AG09319 (cell line): ENCODE measurements at regions not wholly inside any gene's neighbourhood (a gene's known extent, or its start where the extent isn't known, plus 50 kb on each side); places are given as distances from the start of the nearest gene placed in this dataset.

Source experiments
- DNase-seq: peaks from one replicate; pipeline ENCODE4 v3.0.0-alpha.2; 2010; ENCODE audit warnings: low read depth; ENCODE audit errors: extremely low read depth
- CTCF ChIP-seq: IDR thresholded peaks from 2 replicates; pipeline ENCODE4 v1.5.1; 2011; ENCODE audit warnings: low read depth, mild to moderate bottlenecking, inconsistent platforms, low read length, moderate library complexity

- no peak for DNase-seq
- no peak for TF ChIP-seq CTCF
Observed at GRCh38 chr13:83825676-83826075, 56.6 kb downstream of the SLITRK1 start.

GRCh38 chr13:83824560-83824959 lies 57.7 kb downstream of the SLITRK1 start:
- no peak for TF ChIP-seq CTCF
- no peak for DNase-seq

- no peak for TF ChIP-seq CTCF
- no peak for DNase-seq
Observed at GRCh38 chr13:83824120-83824519, 58.2 kb downstream of the SLITRK1 start.

- no peak for TF ChIP-seq CTCF
- no peak for DNase-seq
Observed at GRCh38 chr13:83819611-83820010, 62.7 kb downstream of the SLITRK1 start.

GRCh38 chr13:83819156-83819555 lies 63.1 kb downstream of the SLITRK1 start:
- no peak for TF ChIP-seq CTCF
- DNase-seq = no peak

GRCh38 chr13:83816081-83816480 lies 66.2 kb downstream of the SLITRK1 start:
- TF ChIP-seq CTCF = no peak
- DNase-seq = no peak

- no peak for TF ChIP-seq CTCF
- no peak for DNase-seq
Observed at GRCh38 chr13:83815598-83815997, 66.7 kb downstream of the SLITRK1 start.
